Esophagus muscularis mucosa (tissue), 4 donors: ENCODE measurements at regions not wholly inside any gene's neighbourhood (a gene's known extent, or its start where the extent isn't known, plus 50 kb on each side); places are given as distances from the start of the nearest gene placed in this dataset.

Experiments
- CTCF ChIP-seq, 3 experiments: fragments of 200-600 bp in 2 of 3; fragments of 450-650 bp in 1 of 3; sonication (generic) in 2 of 3; IDR thresholded peaks; one replicate each; pipeline ENCODE4 v1.5.1; 2017 to 2019; ENCODE audit warnings: antibody characterized with exemption in 3 of 3, mild to moderate bottlenecking in 2 of 3, moderate library complexity in 1 of 3
- EP300 ChIP-seq: sonication (generic); formaldehyde crosslinking; IDR thresholded peaks from one replicate; pipeline ENCODE4 v1.6.1; 2017; ENCODE audit warnings: antibody characterized with exemption
- POLR2A ChIP-seq: fragments of 450-650 bp; IDR thresholded peaks from one replicate; pipeline ENCODE4 v1.6.1; 2017; ENCODE audit warnings: antibody characterized with exemption, moderate library complexity, mild to moderate bottlenecking, low read depth

GRCh38 chr12:88723219-88723618, 142.9 kb upstream of the KITLG start:
- TF ChIP-seq EP300: no peak
- no peak for TF ChIP-seq CTCF (IDR thresholded peaks at IDR 0.05)
- no peak for TF ChIP-seq POLR2A
